Body of pancreas (tissue), 4 donors: ENCODE measurements at regions not wholly inside any gene's neighbourhood (a gene's known extent, or its start where the extent isn't known, plus 50 kb on each side); places are given as distances from the start of the nearest gene placed in this dataset.

Source experiments
- POLR2A ChIP-seq, 3 donors: fragments of 450-650 bp; IDR thresholded peaks; one replicate each; pipeline ENCODE4 v1.6.1; 2016; ENCODE audit warnings: antibody characterized with exemption in 3 of 3, mild to moderate bottlenecking in 2 of 3
- TF ChIP-seq, protein P1 (sequence below), 7 experiments: fragments of 450-650 bp in 4 of 7; fragments of 200-600 bp in 3 of 7; sonication (generic) in 3 of 7; IDR thresholded peaks; one replicate each; pipeline ENCODE4 v1.5.1; 2016 to 2019; ENCODE audit warnings: antibody characterized with exemption in 7 of 7

DNA sequence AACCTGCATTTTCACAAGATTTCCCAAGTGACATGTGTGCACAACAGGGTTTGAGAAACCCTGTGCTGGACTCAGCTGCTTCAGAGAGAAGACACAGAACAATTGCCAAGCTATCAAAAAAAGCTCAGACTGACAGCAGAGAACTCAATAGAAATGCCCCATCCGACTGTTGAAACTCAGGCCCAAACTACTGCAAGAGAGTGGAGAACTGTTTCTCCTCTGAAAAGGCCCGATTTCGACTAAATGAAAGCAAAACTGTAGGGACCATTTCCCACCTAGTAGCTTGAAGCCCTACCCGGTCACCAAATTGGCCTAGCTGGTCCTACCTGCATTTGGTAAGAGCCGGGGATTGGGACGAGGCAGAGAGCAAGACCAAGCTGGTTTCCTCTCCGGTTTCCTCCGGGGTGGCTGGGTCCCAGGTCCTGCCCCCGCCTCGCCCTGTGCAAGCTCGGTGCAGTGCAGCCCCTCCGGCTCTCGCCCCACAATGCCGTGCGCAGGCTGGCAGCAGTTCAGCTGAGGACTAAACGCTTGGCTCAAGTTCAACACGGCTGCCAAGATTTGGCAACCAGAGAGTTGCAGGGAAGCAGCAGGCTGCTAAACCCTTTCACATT lies 1180.6 kb downstream of the VRK1 start:
- TF ChIP-seq, protein P1, sequence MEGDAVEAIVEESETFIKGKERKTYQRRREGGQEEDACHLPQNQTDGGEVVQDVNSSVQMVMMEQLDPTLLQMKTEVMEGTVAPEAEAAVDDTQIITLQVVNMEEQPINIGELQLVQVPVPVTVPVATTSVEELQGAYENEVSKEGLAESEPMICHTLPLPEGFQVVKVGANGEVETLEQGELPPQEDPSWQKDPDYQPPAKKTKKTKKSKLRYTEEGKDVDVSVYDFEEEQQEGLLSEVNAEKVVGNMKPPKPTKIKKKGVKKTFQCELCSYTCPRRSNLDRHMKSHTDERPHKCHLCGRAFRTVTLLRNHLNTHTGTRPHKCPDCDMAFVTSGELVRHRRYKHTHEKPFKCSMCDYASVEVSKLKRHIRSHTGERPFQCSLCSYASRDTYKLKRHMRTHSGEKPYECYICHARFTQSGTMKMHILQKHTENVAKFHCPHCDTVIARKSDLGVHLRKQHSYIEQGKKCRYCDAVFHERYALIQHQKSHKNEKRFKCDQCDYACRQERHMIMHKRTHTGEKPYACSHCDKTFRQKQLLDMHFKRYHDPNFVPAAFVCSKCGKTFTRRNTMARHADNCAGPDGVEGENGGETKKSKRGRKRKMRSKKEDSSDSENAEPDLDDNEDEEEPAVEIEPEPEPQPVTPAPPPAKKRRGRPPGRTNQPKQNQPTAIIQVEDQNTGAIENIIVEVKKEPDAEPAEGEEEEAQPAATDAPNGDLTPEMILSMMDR (IDR thresholded peaks at IDR 0.05) = no peak
- TF ChIP-seq POLR2A (IDR thresholded peaks at IDR 0.05) = peak in 2 of 3 donors; percentile 44 to 51
